Body of pancreas (tissue), 4 donors: ENCODE measurements at regions not wholly inside any gene's neighbourhood (a gene's known extent, or its start where the extent isn't known, plus 50 kb on each side); places are given as distances from the start of the nearest gene placed in this dataset.

ENCODE experiments used
- CTCF ChIP-seq, 7 experiments: fragments of 450-650 bp in 4 of 7; fragments of 200-600 bp in 3 of 7; sonication (generic) in 3 of 7; IDR thresholded peaks; one replicate each; pipeline ENCODE4 v1.5.1; 2016 to 2019; ENCODE audit warnings: antibody characterized with exemption in 7 of 7
- POLR2A ChIP-seq, 3 donors: fragments of 450-650 bp; IDR thresholded peaks; one replicate each; pipeline ENCODE4 v1.6.1; 2016; ENCODE audit warnings: antibody characterized with exemption in 3 of 3, mild to moderate bottlenecking in 2 of 3

- no peak for TF ChIP-seq CTCF (IDR thresholded peaks at IDR 0.05)
- no peak for TF ChIP-seq POLR2A (IDR thresholded peaks at IDR 0.05)
Measured at GRCh38 chr4:14233126-14233525, 605.6 kb upstream of the BOD1L1 start.
